ENCODE measurements at regions not wholly inside any gene's neighbourhood (a gene's known extent, or its start where the extent isn't known, plus 50 kb on each side); places are given as distances from the start of the nearest gene placed in this dataset.

DNA sequence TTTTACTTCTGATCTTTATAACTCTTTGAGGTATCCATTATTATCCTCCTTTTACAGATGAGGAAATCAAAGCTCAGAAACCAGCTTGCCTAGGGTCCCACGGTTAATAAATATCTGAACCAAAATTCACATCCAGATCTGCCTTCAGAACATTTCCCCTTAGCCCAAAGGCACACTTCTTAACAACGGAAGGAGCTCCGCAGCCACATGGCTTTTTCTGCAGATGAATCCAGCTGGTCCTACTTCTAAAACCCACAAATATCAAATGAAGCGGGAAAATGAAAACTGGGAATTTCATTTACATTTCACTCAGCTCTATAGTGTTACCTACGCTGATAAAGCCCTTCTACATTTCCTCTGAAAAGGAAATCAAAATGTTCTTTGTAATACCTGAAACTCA, 357.0 kb upstream of the ID2 start:
- Mint-ChIP-seq H3K36me3 (ENCODE audit: unreplicated experiment) (no peaks in the 10 kb centered on the region), H3K4me1 (ENCODE audit: low read depth, unreplicated experiment) (peaks cover 3% of the 10 kb centered on the region), H3K4me3 (ENCODE audit: unreplicated experiment) (no peak overlapping the region), H3K27me3 (ENCODE audit: unreplicated experiment) (no peaks in the 10 kb centered on the region), H3K27ac (ENCODE audit: unreplicated experiment) (no peak overlapping the region), H3K9me3 (ENCODE audit: unreplicated experiment) (peaks cover 3% of the 10 kb centered on the region)
- DNase-seq: no peak
- no peak for TF ChIP-seq CTCF (IDR thresholded peaks at IDR 0.05; ENCODE audit: partially characterized antibody, unreplicated experiment)

GRCh38 chr2:8327371-8328100, 354.3 kb upstream of the ID2 start:
- no peak overlapping the region for H3K4me3 Mint-ChIP-seq (ENCODE audit: unreplicated experiment)
- no peaks in the 10 kb centered on the region for H3K36me3 Mint-ChIP-seq (ENCODE audit: unreplicated experiment)
- peaks cover 3% of the 10 kb centered on the region for H3K9me3 Mint-ChIP-seq (ENCODE audit: unreplicated experiment)
- no peak overlapping the region for H3K27ac Mint-ChIP-seq (ENCODE audit: unreplicated experiment)
- DNase-seq: no peak
- peaks cover 3% of the 10 kb centered on the region for H3K4me1 Mint-ChIP-seq (ENCODE audit: low read depth, unreplicated experiment)
- no peak for TF ChIP-seq CTCF (IDR thresholded peaks at IDR 0.05; ENCODE audit: partially characterized antibody, unreplicated experiment)
- no peaks in the 10 kb centered on the region for H3K27me3 Mint-ChIP-seq (ENCODE audit: unreplicated experiment)

DNA sequence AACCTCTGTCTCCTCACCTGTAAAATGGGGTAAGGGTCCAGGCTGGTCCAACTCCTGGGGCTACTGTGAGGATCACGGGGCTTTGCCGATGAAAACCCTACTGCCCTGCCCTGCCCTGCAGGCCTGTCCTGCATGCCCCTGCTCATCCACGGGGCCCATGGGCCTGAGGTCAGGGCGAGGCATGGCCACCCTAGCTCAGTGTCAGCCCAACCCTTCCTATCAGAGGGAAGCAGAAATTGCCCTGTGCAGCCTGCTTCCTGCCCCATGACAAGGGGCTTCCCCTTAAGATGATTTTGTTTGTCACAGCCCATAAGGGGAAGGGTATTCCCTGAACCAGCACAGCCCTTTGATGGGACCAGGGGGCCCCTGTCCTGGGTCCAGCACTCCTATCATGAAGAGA, 353.6 kb upstream of the ID2 start:
- Mint-ChIP-seq H3K4me1 (ENCODE audit: low read depth, unreplicated experiment) (peaks cover 3% of the 10 kb centered on the region), H3K9me3 (ENCODE audit: unreplicated experiment) (peaks cover 3% of the 10 kb centered on the region), H3K36me3 (ENCODE audit: unreplicated experiment) (no peaks in the 10 kb centered on the region), H3K4me3 (ENCODE audit: unreplicated experiment) (no peak overlapping the region), H3K27me3 (ENCODE audit: unreplicated experiment) (no peaks in the 10 kb centered on the region), H3K27ac (ENCODE audit: unreplicated experiment) (no peak overlapping the region)
- no peak for TF ChIP-seq CTCF (IDR thresholded peaks at IDR 0.05; ENCODE audit: partially characterized antibody, unreplicated experiment)
- DNase-seq: no peak

- DNase-seq: no peak
- H3K9me3 Mint-ChIP-seq (ENCODE audit: unreplicated experiment): peaks cover 5% of the 10 kb centered on the region
- H3K36me3 Mint-ChIP-seq (ENCODE audit: unreplicated experiment): no peaks in the 10 kb centered on the region
- no peak overlapping the region for H3K27ac Mint-ChIP-seq (ENCODE audit: unreplicated experiment)
- no peaks in the 10 kb centered on the region for H3K27me3 Mint-ChIP-seq (ENCODE audit: unreplicated experiment)
- no peak for TF ChIP-seq CTCF (IDR thresholded peaks at IDR 0.05; ENCODE audit: partially characterized antibody, unreplicated experiment)
- H3K4me3 Mint-ChIP-seq (ENCODE audit: unreplicated experiment): no peak overlapping the region
- H3K4me1 Mint-ChIP-seq (ENCODE audit: low read depth, unreplicated experiment): no peaks in the 10 kb centered on the region
Observed at GRCh38 chr2:8329660-8330622, 351.9 kb upstream of the ID2 start.

DNA sequence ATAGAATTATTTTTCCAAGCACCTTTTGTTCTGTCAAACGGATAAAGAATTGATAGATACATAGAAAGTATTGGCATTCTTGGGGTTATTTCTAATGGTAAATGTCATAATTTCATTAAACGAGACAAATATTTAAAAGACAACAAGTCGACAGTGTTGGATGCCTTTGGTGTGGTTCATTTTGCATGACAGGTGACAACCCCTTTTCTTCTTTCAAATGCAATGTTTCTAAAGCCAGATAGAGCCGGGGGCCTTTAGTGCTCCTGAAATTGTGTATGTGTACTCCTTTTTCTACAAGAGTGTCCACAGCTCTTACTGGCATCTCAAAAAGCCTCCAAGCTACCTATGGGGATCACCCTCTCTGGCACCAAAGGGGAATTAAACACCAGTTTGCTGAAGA, 350.8 kb upstream of the ID2 start:
- Mint-ChIP-seq H3K27ac (ENCODE audit: unreplicated experiment) (no peak overlapping the region), H3K36me3 (ENCODE audit: unreplicated experiment) (no peaks in the 10 kb centered on the region), H3K27me3 (ENCODE audit: unreplicated experiment) (no peaks in the 10 kb centered on the region), H3K4me3 (ENCODE audit: unreplicated experiment) (no peak overlapping the region), H3K4me1 (ENCODE audit: low read depth, unreplicated experiment) (no peaks in the 10 kb centered on the region), H3K9me3 (ENCODE audit: unreplicated experiment) (peaks cover 5% of the 10 kb centered on the region)
- TF ChIP-seq CTCF (IDR thresholded peaks at IDR 0.05; ENCODE audit: partially characterized antibody, unreplicated experiment): no peak
- DNase-seq: no peak
